ENCODE measurements at regions not wholly inside any gene's neighbourhood (a gene's known extent, or its start where the extent isn't known, plus 50 kb on each side); places are given as distances from the start of the nearest gene placed in this dataset.

DNA sequence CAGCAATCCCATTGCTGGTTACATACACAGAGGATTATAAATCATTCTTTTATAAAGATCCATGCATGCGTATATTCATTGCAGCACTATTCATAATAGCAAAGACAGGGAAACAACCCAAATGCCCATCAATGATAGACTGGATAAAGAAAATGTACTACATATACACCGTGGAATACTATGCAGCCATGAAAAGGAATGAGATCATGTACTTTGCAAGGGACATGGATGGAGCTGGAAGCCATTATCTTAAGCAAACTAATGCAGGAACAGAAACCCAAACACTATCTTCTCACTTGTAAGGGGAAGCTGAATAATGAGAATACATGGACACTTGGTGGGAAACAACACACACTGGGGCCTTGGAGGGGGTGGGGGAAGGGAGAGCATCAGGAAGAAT lies 529.7 kb downstream of the TBC1D32 start:
- TF ChIP-seq, protein P1, sequence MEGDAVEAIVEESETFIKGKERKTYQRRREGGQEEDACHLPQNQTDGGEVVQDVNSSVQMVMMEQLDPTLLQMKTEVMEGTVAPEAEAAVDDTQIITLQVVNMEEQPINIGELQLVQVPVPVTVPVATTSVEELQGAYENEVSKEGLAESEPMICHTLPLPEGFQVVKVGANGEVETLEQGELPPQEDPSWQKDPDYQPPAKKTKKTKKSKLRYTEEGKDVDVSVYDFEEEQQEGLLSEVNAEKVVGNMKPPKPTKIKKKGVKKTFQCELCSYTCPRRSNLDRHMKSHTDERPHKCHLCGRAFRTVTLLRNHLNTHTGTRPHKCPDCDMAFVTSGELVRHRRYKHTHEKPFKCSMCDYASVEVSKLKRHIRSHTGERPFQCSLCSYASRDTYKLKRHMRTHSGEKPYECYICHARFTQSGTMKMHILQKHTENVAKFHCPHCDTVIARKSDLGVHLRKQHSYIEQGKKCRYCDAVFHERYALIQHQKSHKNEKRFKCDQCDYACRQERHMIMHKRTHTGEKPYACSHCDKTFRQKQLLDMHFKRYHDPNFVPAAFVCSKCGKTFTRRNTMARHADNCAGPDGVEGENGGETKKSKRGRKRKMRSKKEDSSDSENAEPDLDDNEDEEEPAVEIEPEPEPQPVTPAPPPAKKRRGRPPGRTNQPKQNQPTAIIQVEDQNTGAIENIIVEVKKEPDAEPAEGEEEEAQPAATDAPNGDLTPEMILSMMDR (conservative IDR thresholded peaks at IDR 0.05) = no peak
- no peak for TF ChIP-seq ZFX (IDR thresholded peaks at IDR 0.05)

Data from C4-2B (cell line).